Uterus (tissue), 2 donors: ENCODE measurements at regions not wholly inside any gene's neighbourhood (a gene's known extent, or its start where the extent isn't known, plus 50 kb on each side); places are given as distances from the start of the nearest gene placed in this dataset.

Source experiments
- POLR2A ChIP-seq, 2 donors: fragments of 450-650 bp; IDR thresholded peaks; one replicate each; pipeline ENCODE4 v1.6.1; 2016; ENCODE audit warnings: antibody characterized with exemption in 2 of 2, mild to moderate bottlenecking in 1 of 2, moderate library complexity in 1 of 2
- TF ChIP-seq, protein P1 (sequence below), 4 experiments: fragments of 200-600 bp in 2 of 4; fragments of 450-650 bp in 2 of 4; sonication (generic) in 2 of 4; IDR thresholded peaks; one replicate each; pipeline ENCODE4 v1.5.1; 2016 to 2019; ENCODE audit warnings: antibody characterized with exemption in 4 of 4, mild to moderate bottlenecking in 2 of 4, moderate library complexity in 1 of 4

DNA sequence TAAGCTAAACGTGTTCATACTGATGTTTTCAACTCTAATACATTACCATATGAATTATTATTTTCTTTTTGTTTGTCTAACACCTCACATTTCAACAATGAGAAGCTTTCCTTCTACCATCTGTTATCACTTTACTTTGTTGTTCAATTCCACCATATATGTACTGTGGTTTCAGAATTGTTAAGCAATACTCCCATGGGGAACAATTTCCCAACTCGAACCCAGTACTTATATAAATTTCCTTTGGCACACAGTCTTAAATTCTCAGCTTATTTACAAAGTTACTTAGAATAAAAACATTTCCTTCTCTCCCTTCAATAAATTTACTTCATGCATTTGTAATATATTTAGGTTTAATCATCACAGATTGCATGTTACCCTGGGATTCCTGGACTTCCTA lies 1764.4 kb downstream of the OTOL1 start:
- TF ChIP-seq POLR2A (IDR thresholded peaks at IDR 0.05) = no peak
- TF ChIP-seq, protein P1, sequence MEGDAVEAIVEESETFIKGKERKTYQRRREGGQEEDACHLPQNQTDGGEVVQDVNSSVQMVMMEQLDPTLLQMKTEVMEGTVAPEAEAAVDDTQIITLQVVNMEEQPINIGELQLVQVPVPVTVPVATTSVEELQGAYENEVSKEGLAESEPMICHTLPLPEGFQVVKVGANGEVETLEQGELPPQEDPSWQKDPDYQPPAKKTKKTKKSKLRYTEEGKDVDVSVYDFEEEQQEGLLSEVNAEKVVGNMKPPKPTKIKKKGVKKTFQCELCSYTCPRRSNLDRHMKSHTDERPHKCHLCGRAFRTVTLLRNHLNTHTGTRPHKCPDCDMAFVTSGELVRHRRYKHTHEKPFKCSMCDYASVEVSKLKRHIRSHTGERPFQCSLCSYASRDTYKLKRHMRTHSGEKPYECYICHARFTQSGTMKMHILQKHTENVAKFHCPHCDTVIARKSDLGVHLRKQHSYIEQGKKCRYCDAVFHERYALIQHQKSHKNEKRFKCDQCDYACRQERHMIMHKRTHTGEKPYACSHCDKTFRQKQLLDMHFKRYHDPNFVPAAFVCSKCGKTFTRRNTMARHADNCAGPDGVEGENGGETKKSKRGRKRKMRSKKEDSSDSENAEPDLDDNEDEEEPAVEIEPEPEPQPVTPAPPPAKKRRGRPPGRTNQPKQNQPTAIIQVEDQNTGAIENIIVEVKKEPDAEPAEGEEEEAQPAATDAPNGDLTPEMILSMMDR (IDR thresholded peaks at IDR 0.05) = no peak
